GM18951 (cell line): ENCODE measurements at regions not wholly inside any gene's neighbourhood (a gene's known extent, or its start where the extent isn't known, plus 50 kb on each side); places are given as distances from the start of the nearest gene placed in this dataset.

Source experiments
- POLR2A ChIP-seq: IDR thresholded peaks from 4 replicates; pipeline ENCODE4 v1.6.1; 2011; ENCODE audit warnings: mild to moderate bottlenecking; ENCODE audit not compliant: insufficient read length, insufficient read depth; ENCODE audit errors: extremely low read depth
- in situ Hi-C: fragments of 300-500 bp; cut with MboI; formaldehyde crosslinking; loops from one replicate; pipeline ENCODE4 v1.12.0; 2022; ENCODE audit warnings: low sequenced_read_pairs, mixed read lengths, inconsistent platforms; ENCODE audit not compliant: unreplicated experiment

DNA sequence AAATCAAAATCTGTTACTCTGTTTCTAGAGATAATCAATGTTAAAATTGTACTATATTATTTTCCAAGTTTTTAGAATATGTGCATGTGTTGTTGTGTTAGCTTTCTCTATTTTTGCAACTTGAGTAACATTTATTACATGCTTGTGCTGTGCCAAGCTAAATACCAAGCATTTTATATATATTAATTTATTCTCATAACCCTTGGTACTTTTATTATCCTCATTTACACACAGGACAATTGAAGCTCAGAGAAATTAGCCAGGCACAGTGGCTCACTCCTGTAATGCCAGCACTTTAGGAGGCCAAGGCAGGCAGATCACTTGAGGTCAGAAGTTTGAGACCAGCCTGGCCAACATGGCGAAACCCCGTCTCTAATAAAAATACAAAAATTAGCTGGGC lies 254.0 kb upstream of the DMRT1 start:
- in situ Hi-C loops = no loop called here
- TF ChIP-seq POLR2A = no peak

DNA sequence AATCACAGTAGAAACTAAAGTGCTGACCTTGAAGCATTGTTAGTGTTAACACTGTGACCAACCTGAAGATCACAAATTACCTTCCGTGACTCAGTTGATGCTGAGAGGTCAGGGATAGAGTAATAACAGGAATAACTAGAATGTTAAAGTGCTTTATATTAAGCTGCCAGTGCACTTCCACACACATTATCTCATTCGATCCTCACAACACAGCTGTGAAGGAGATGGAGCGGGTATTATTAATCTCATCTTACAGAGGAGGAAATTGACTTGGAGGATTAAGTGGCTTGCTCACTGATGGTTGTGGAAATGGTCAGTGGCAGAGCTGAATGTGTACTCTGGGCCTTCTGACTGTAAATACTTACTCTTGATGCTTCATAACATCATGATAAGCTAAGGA lies 252.5 kb upstream of the DMRT1 start:
- no peak for TF ChIP-seq POLR2A
- in situ Hi-C loops = no loop called here

DNA sequence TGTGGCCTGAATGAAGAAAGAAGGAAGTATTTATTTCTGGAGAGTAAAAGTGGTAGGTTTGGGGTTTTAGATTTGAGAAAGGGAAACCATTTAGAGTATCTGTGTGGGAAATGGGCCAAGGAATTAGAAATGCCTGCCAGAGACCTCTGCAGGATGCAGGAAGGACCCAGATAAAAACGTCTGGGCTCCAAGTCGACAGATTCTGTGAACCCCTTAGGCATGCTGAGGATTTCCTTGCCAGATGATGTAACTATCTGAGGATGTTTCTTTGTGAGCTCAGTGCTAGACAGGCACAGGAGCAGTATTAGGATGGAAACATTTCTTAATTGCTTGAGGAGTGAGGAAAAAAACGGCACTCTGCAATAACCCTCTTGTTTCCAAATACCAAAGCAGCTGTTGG lies 251.8 kb upstream of the DMRT1 start:
- in situ Hi-C loops = no loop called here
- no peak for TF ChIP-seq POLR2A

DNA sequence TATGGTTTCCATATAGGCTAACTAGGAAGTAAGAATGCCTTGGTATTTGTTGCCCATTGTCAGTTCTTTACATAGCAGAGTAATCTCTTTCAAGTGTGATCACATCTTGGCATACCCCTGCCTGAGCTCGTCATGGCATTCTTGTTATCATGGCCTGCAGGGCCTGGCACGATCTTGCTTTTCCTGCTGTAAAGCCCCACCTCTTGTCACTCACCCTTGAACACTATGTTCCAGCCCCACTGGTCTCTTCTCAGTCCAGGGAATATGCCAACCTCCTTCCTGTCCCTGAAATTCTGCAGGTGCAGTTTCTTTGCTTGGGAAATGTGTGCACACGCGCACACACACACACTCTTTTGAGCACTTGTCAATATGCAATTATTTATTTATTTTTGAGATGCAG lies 250.2 kb upstream of the DMRT1 start:
- TF ChIP-seq POLR2A = no peak
- in situ Hi-C loops = no loop called here

DNA sequence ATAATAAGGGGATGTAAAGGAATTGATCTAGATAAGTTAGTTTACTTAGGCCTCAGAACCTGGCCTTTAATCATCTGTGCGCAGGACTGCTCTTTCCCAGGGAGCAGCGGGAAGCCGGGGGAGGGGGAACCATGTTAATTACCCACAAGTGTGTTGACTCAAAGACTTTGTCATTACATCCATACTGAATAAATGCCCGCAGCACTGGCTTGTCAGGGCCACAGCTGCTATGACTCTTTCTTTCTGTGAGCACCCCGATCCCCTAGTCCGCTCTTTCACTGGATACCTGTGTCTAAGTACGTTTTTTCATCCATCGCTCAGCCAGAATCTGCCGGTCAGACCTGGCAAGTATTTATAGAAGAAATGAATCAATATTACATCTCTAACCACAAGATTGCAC lies 249.3 kb upstream of the DMRT1 start:
- TF ChIP-seq POLR2A = no peak
- in situ Hi-C loops = no loop called here

DNA sequence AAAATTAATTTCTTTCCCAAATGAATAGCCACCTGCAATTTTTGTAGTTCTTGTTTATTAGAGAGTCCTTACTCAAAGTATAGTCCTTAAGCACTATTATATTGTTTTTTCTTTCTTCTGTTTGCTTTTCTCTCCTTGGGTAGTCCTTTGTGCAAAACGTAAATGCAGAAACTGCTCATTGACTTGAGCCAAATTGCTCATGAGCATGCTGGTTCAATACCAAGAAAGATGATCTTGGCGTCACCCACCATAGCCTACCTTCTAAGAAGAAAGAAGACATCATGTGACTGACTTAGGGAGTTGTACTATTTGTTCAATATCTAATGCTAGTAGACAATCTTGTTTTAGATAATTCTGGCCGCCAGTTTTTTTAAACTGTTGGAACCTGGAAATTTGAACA lies 248.8 kb upstream of the DMRT1 start:
- in situ Hi-C loops = no loop called here
- no peak for TF ChIP-seq POLR2A

DNA sequence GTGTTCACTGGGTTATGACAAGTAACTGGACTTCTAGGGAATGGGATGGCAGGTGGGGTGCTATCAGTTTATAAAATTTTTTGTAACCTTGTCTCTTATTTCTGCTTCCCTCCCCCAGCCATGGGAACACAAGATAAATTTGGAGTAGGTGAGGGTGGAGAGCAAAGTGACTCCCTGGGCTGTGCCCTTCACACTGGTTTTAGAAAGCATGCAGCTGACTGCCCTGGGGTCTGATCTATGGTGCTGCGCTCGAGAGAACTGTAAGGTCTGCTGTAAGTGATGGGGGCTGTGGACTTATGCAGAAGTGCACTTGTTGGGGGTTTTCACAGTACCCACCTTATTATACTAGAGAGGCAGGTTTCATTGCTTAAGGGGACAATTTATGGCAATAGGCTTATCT lies 247.7 kb upstream of the DMRT1 start:
- in situ Hi-C loops = no loop called here
- TF ChIP-seq POLR2A = no peak

DNA sequence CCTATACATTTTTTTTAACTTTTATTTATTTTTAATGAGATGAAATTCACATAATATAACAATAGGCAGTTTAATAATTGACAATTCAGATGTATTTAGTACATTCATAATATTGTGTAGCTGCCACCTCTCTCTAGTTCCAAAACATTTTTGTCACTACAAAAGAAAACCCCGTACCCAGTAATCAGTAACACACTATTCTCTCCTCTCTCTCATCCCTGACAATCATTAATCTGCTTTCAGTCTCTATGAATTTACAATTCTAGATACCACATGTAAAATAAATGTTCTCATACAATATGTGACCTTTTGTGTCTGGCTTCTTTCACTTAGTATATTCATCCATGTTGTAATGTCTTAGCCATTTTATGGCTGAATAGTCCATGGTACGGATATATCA lies 244.8 kb upstream of the DMRT1 start:
- in situ Hi-C loops = no loop called here
- TF ChIP-seq POLR2A = no peak

DNA sequence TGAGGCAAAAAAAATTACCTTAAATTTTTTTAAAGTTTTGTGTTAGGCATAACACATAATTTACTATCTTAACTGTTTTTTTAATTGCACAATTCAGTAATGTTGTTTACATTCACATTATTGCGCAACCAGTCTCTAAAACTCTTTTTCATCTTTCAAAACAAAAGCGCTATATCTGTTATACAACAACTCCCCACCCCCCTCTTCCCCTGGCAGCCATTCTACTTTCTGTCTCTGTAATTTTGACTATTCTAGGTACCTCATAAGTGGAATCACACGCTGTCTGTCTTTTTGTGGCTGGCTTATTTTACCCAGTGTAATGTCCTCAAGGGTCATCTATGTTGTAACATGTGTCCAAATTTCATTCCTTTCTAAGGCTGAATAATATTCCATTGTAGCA lies 241.5 kb upstream of the DMRT1 start:
- TF ChIP-seq POLR2A = no peak
- in situ Hi-C loops = no loop called here

DNA sequence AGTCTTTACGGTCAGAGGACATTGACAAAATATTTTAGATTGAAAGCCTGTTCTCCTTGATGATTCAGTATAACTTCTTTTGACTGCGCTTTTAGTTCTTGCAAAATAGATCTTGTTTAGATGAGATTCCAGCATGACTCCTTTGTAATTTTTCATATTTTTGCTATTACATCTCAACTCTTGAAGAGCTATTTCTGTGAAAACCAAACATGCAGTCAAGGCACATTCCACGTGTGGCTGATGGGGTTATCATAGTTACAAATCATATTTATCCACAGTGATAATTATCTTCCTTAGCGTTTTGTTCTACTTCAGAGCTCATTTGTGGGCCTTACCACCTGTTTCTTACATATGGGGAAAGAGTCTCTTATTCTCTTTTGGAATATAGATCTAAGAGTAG lies 238.8 kb upstream of the DMRT1 start:
- no peak for TF ChIP-seq POLR2A
- in situ Hi-C loops = no loop called here

DNA sequence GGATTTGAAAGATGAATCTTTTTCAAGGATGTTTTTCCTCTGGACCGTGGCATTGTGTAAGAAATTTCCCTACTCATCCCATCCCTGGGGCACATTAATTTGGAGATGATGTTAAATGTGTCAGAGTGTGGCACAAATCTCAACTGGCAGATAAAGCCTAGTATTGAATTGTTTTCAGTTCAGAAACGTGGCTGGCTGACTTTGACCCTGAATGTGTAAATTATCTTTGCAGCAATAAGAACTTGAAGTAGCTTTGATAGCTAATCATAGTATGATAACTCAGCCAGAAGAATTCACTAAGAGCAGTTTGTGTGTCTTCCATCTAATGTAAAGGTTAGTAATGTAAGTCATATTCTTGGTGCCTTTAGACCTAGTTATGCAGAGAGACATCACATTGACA lies 238.4 kb upstream of the DMRT1 start:
- in situ Hi-C loops = no loop called here

DNA sequence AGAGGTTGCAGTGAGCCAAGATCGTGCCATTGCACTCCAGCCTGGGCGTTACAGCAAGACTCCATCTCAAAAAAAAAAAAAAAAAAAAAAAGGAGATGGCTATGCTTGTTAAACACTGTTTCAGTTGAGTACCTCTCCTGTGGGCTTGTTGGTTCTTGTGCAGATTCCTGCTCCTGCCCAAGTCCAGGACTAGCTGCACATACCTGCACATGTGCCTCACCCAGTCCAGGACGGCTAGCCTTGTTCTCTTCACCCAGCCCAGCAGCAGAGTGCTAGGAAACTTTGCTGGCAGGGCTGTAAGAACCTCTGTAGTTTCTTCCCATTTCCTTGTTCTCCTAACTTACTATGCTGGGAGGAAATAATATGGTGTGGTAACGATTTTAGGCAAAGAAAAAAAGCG lies 234.1 kb upstream of the DMRT1 start:
- TF ChIP-seq POLR2A = no peak
- in situ Hi-C loops = no loop called here

More for the DNA sequence above, 238.4 kb upstream of the DMRT1 start:
- no peak for TF ChIP-seq POLR2A

DNA sequence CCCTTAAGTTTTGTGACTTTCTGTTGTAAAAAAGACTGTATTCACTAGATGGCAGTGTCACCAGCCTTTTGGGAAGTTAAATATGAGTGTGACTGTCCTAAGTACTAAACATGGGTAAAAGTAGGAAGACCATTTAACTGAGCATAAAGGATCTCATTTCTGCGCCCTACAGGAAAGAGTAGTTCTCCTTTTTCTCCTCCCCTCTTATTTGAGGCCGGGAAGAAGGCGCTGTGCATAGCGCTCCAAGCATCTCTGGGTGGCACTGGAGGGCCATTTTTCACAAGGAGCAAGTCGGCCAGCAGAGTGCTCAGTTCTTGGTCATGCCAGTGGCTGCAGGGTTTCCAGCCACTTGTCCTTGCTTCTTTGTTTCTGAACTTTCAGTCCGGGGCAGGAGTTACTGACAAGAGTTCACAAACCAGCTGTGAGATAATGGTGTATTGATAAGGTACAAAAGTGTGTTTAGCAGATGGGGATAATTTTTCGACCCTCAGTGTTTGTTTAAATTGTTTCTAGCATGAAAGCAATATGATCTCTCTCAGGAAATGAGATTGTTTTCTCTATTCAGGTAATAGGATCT lies 227.6 kb upstream of the DMRT1 start:
- TF ChIP-seq POLR2A = no peak
- in situ Hi-C loops = loop anchor here (10.0 kb wide), 2 partner anchors 171 to 391 kb away; no protein-coding TSS in a partner anchor

DNA sequence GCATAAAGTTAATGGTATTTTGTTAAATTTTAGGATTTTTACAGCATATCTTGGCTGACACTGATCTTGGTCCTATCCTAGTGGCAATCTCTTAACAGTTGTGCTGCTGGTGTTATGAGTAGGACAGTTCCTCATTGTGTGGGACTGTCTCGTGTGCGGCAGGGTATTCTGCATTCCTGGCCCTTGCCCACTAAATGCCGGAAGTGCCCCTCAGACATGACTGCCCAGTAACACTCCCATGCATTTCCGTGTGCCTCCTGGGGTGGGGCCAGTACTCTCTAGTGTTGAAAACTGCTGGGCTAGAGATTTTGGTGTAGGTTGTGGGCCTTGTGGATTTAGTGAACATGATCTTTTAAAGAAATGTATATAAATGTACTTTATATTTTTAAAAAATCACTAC lies 227.1 kb upstream of the DMRT1 start:
- no peak for TF ChIP-seq POLR2A
- in situ Hi-C loops = loop anchor here (10.0 kb wide), 2 partner anchors 170 to 390 kb away; no protein-coding TSS in a partner anchor

DNA sequence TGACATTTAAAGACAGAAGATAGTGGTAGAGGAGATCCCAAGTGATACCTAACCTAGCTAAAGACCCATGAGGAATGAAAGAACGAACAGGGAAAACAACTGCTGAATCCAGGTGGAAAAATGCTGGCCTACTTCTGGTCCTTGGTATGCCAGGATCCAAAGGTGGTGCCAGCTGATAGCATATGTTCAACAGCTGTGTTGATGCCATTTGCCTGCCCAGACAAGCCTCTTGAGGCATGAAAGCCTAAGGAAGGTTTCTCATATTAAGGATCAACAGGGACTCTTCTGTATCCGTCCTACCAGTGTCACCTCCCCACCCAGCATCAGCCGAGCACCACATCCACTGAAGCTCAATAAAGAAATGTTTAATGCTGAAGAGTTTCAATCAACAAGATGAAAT lies 225.7 kb upstream of the DMRT1 start:
- no peak for TF ChIP-seq POLR2A
- in situ Hi-C loops = loop anchor here (10.0 kb wide), 2 partner anchors 169 to 389 kb away; no protein-coding TSS in a partner anchor

DNA sequence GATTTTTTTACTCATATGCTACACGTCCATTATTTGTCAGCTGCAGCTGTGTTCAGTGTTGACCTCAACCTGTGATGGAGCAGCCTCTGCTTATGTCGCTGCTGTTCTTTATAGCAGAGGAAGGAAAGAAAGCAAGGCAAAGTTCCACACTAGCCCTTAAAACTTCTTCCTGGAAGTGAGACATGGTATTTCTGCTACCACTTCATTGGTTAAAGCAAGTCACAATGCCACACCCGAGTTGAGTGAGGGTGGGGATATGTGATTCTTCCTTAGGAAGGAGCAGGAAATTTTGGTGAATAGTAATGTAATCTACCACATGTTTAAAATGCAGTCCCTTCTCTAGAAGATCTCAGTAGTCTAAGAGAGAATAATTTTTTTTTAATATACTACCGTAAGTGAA lies 224.8 kb upstream of the DMRT1 start:
- in situ Hi-C loops = loop anchor here (10.0 kb wide), 2 partner anchors 168 to 388 kb away; no protein-coding TSS in a partner anchor
- no peak for TF ChIP-seq POLR2A
